ENCODE measurements at regions not wholly inside any gene's neighbourhood (a gene's known extent, or its start where the extent isn't known, plus 50 kb on each side); places are given as distances from the start of the nearest gene placed in this dataset.

DNA sequence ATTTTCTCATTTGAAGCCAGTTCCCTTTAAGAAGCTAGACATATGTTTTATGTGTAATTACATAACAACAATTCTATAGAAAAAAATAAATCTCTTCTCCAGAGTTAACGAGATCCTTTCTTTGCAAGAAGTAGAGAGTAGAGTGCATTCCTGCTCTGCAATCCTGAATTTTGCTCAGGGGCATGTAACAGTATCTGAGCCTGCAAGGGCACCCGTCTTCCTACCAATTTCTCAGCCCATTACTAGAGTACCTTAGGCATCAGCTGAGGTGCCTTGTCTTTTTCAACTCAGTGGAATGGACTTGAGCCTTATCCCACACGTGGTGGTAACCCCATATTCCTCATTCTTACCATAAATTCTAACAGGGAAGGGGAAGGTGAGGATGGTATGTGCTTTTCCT lies 205.9 kb downstream of the IKZF2 start:
- DNase-seq (ENCODE audit: low read depth in 2 of 2): no peak

DNA sequence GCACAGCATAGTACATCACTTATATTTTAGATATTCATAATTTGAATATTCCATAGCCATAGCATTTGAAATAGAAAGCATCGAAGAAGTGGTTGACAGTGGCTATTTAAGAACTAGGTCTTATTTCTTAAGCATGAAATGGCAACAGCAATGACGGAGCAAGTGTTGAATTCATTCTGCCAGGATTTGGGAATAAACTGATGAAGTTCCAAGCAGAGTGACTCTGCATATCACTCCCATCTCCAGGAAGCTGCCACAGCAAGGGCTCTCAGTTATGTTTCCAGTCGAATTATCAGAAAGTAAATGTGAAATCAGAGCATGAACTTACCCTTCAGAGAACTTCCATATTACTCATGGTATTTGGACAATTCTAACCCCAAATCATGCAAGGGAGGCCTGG lies 208.1 kb downstream of the IKZF2 start:
- DNase-seq (ENCODE audit: low read depth in 2 of 2): no peak

DNA sequence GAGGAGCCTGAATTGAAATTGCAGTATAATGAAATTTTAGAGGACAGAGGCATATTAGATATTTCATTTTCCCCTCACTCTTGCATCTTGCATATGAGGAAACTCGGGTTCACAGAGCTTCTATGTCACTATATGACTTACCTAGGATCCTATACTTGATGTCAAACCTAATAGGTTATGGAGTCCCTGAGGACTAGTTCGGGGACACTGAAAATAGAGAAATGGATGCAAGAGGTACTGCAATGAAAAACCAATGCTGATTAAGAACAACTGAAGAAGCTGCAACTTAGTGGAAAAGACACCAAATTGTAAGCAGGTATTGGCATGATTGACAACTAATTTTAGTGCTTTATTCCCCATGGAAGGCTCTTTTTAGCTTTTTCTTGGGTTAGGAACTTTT lies 210.1 kb downstream of the IKZF2 start:
- DNase-seq (ENCODE audit: low read depth in 2 of 2): no peak

DNA sequence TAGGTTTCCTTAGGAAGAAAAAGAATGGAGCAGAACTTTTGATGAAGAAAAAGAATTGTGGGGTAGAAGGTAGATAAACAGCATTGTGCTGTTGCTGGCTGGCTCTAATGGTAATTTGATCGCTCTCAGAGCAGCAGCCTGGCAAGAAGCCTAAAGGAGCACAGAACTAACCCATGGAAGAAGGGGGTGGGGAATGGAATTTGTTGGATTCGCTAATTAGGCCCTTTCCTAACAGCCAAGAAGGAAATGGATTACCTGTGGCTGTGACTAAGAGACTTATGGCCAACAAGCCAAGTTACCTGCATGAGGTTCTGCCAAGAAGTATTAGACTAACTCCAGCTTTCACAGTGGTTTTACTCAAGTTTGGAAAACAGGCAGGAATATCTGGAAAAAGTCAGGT lies 210.6 kb downstream of the IKZF2 start:
- DNase-seq (ENCODE audit: low read depth in 2 of 2): no peak

DNA sequence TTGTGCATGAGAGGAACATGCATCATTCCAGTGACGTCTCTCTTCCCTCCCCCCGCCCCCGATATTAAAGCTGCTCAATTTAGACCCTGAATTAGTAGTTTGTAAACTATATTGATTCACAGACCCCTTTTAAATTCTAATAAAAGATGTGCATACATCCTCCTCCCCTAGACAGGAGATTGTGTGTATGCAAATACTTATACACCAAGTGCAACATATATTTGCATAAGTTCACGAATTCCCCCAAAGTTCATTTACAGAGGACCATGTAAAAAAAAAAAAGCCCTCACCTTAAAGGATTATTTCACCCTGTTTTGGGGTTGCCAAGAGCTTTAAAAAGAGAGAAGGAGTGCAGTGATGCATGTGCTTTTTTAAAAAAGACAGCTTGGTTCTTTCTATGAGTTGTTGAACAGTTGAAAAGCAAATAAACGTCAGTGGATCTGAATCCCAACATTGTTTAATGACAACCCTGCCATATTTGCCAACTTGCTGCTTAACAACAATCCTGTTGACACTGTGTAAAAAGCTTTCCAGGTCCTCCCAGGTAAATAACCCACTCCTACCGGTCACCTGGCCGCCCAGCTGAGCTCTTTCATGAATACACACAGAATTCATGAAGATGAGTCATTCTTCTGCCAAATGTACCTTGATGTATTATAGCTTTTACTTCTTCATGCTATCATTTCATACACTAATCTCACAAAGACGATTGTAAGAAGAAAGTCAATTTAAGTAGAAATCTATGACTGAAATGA lies 211.5 kb downstream of the IKZF2 start:
- no peak for DNase-seq (ENCODE audit: low read depth in 2 of 2)

DNA sequence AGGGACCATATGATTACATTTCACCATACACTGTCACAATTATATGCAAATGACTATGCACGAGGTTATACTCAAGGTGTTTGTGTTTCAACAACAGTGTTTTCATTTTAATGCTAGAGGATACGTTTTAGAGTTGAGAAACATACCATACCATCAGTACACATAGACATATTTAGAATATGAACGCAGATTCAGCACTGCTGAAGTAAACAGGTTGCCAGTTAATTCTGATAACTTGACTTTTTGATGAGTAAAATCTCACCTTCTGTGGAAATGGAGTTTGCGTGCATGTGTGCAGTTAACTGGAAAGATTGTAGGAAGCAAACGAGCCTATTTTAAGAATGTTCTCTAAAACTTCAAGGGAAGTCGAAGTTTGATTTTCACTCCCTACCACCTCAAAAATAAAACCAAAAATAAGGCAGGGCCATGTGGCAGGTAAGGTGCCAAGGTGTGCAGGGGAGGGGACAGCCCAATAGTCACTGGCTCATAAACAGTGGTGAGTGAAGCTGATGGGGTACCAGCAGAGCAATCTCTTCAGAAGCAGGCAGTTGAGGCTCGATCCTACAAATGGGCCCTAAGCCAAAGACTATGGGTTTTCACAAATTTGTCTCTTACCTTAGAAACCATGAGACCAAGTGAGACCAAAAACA lies 213.1 kb downstream of the IKZF2 start:
- no peak for DNase-seq (ENCODE audit: low read depth in 2 of 2)

DNA sequence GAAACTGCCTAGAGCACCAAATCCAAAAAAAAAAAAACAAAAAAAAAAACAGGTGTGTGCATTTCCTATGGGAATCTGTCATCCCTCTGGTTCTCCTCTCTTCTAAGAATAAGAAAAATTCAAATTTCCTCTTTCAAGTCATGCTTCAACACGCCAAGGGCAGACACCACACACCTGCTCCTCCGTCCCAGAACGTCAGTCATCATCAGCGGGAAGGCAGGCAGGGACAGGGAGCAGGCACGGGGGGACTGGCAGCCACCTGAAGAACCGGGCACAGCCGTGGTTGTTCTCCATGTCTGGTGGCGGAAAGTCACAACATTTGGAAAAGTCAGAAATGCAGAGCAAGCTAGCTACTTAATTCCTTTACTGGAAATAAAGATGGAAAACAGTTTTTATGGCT lies 214.8 kb downstream of the IKZF2 start:
- DNase-seq (ENCODE audit: low read depth in 2 of 2): no peak

DNA sequence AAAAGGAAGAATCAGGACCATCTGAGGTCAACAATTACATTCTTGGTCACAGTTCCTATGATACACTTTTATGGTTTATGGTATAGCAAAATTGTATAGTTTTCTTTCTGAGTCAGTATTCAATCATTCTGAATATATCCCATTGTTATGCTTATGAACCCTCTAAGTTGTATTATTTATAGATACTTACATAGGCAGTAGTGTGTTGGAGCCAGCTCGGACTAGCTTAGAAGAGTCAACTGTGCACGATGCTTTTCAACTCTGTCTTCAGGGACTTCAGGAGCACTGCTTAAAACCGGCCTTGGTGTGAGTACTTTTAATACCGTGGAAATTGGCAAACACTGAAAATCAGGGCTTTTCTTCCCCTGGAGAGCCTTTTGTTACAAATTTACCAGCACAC lies 215.7 kb downstream of the IKZF2 start:
- DNase-seq (ENCODE audit: low read depth in 2 of 2): no peak

DNA sequence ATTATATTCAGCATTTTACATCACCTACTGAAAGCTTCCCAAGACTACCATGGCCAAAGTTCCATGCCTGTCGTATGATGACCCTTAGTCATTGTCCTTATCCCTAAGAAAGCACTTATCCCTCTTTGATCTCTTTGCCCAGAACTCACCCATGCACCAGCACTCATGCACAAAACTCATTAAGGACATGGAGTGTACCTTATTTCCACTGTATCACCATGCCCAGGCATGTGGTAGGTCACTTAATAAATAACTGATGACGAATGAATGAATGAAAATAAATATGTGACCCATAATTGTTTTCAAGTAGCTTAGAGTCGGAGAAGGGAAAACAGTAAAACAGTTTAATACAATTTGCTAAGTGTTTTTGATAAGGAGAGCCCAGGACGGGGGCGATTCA lies 220.1 kb downstream of the IKZF2 start:
- no peak for DNase-seq (ENCODE audit: low read depth in 2 of 2)

DNA sequence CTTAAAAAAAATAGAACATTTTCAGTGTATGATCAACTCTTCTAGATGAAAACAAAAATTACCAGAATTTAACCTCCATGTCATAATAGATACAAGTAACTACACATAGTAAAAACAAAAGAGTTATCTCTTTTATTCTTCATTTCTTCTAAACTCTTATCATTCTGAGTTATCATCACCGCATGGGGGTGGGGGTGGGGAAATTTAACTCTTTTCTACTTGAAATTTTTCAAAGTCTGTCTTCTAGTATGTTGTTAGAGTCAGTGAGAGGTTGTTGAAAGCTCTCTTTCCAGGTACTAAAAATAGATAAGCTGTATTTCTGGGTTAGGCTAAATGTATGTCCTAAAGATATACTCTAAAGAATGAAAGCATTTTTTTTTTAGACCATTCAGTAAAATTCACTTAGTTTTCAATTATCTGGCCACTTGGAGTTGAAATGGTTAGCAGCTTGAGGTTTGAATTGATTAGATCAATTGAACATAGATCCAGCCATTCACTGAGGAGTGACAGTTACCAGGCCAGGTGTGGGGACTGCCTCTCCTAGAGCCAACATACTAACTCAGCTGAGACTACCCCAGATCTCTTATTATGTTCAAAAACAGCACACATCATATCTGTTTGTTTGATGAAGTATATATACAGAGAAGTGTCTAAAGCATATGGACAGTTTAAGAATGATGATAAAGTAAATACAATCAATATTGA lies 220.7 kb downstream of the IKZF2 start:
- DNase-seq (ENCODE audit: low read depth in 2 of 2): no peak

DNA sequence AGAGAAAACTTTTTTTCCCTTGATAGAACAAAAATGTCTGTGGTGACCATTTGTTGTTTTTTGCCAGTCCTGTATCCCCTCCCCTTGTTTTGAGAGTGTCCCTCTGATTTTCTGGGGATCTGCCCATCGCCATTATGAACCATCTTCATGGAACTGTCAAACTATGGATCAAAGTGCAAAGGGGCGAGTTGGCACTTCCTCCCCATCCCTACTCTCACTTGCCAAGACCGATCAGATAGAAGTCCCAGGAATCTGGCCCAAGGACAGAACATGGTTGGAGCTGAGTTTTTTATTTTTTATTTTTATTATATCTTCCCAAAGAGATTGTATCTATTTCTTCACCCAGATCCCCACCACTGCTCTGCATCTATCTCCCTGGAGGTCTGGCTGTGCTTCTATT lies 221.4 kb downstream of the IKZF2 start:
- DNase-seq (ENCODE audit: low read depth in 2 of 2): no peak

DNA sequence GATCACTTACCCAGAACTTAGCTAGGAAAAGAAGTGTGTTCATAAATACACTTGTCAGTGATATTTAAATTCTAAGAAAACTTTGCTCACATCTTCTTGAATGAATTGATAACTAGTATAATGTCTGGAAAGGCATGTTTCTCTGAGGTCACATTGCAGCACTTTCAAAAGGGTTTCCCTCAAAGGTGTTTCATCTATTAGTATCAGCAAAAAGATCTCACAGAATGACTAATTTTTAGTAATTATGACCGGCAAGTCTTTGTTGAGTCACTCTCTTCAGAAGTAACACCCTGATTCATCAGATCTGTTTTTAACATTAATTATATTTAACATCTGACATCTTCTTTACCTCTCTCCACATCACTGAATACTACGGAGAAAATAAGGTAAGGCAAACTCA lies 222.3 kb downstream of the IKZF2 start:
- no peak for DNase-seq (ENCODE audit: low read depth in 2 of 2)

DNA sequence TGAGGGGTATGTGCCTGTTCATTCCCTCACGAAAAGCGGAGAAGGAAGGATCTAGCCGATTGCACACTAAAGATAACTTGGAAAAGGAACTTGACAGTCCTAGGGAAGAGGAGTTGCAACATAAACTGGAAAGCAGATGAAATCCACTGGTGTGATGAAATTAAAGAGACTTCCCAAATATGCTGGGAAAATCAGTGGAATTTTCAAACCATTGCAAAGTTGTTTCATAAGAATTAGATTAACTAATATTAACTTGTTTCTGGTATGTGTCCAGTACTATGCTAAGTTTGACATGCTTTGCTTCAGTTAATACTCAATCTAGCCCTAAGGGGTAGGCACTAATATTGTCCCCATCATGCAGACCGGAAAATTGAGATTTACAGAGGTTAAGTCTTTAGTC lies 222.7 kb downstream of the IKZF2 start:
- no peak for DNase-seq (ENCODE audit: low read depth in 2 of 2)

DNA sequence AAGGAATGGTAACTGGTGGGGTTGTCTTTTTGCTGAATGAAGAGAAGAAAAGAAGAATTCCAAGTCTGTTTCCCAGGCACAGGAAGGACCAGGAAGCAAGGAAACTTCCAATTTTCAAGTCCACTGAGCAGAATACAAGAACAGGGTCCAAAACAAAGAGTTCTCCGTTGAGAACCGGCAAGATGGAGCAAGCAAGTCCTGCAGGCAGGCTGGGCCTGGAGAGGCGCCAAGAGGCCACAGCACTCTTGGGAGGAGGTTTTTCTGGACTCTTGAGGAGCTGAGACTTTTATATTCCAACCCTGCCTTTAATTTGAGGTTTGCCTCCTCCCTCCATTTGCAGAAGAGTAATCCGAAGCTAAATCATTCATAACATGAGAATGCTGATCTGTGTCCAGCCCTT lies 224.5 kb downstream of the IKZF2 start:
- no peak for DNase-seq (ENCODE audit: low read depth in 2 of 2)

DNA sequence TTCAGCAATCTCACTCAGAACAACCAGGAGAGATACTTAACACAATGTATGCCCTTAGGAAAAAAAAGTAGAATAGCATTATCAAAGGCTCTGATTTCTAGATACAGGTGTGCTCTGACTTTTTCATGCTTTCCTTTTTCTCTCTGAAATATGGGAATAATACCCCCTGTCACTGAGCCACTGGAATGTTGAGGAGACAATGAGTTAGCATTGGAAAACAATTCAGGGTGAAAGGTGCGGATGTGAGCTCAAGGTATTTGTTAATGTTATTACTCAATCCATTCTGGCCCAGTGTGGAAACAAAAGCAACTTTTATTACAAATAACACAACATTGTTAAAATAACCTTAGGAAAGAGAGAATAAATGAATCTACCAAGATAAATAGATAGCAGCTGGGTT lies 228.0 kb downstream of the IKZF2 start:
- DNase-seq (ENCODE audit: low read depth in 2 of 2): no peak

DNA sequence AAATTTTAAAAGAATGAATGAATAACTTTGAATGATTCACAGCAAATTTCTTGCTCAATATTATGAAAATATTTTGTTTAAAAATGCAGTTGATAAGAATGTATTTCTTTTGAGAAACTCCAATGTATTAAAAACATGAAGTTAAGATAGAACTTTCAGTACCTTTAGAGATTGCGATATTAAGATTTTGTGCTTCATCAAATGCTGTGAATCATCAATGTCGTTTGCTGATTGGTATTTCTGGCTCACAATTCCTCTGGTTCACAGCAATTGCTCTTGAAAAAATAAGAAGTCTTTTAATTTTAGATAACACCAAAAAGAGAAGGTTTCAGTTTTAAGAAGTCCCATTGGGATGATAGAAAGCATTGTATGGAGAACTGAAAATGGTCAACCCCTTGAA lies 228.7 kb downstream of the IKZF2 start:
- DNase-seq (ENCODE audit: low read depth in 2 of 2): no peak

DNA sequence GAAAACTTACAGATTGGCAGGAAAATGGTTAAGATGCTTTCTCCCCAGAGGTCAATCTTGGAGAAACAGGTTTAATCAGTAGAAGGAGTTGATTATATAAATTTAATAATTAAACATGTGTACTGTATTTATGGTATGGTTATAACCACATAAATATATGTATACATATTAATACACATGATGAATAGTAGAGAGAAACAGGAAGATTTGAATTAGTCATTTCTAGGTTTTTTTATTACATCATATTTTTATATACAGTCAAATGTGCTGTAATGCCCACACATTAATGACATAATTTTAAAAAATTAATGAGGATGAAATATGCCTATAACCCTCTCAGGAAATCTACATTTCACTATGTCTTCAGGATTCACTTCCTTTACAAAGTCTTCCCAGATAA lies 229.7 kb downstream of the IKZF2 start:
- no peak for DNase-seq (ENCODE audit: low read depth in 2 of 2)

DNA sequence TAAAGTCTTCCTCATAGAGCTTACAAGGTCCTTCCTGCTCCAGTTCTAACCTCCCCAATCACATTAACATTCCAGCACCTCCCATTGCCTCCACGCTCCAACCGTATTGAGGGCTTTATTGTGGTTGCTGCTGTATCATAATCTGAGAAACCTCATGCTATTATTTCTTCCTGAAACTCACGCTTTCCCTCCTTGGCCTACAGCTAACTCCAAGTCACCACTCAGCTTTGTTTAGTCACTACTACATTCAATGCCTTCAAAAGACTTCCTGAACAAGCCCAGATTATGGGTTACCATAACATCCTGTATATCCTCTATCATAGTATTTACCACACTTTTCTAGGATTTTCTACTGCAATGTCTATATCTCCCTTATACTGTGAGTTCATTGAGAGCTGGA lies 230.4 kb downstream of the IKZF2 start:
- DNase-seq (ENCODE audit: low read depth in 2 of 2): no peak

DNA sequence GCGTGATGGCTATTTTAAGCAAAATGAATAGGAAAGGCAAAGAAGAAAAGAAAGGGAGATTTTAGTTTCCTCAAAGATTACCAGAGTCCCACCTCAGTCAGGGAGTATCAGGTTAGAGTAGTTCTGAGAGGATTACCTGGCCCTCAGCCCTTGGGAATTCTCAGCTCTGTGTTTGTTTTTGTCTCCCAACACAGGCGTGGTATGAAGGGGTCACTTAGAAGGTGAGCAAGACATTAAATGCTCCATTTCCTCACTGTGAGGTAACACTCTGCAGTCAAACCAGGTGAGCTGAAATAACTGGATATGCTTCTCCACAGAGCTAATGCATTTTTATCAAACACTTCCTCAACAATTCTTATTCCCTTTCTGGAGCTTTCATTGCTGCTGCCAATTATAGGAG lies 232.2 kb downstream of the IKZF2 start:
- no peak for DNase-seq (ENCODE audit: low read depth in 2 of 2)

DNA sequence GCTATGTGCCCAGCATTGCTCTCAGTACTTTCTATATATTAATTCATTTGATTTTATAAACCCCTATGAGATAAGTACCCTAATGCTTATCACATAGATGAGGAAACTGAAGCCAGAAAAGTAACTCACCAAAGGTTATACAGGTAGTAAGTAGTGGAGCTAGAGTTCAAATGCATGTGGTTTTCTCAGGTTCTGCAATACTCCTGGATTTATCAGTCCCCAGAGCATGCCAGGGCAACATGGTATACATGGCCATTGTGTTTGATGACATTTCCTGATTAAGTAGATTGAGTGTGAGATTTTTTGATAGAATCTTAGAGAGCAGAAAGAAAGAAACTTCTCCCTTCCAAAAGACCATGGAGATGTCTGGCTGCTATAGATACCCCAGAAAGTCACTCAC lies 233.1 kb downstream of the IKZF2 start:
- no peak for DNase-seq (ENCODE audit: low read depth in 2 of 2)

DNA sequence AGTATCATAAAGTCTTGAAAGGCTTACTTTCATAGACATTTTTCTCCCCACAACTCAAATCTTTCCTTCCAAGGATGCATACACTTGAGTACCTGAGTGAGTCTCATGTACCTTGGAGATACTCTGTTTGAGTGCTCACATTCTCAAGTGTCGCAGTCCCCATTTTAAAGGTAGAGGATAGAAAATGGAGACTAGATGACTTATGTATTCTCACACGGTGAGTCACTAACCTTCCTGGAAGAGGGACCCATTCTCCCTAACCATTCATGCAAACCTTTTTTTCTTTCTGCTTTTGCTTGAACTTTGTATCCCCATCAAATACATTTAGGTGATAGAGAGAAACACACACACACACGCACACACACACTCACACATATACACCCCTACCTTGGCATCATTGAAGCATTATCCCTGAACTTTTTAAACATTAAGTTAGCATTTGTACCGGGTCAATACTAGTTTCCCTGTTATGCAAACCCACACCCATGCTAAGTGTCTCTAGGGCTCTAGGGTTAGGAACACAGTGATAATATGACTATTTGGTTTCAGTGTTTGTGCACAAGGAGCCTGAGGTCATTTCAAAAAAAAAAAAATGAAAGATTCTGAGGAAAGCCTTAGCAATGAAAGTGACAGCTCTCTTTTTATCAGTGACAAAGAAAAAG lies 236.2 kb downstream of the IKZF2 start:
- no peak for DNase-seq (ENCODE audit: low read depth in 2 of 2)

DNA sequence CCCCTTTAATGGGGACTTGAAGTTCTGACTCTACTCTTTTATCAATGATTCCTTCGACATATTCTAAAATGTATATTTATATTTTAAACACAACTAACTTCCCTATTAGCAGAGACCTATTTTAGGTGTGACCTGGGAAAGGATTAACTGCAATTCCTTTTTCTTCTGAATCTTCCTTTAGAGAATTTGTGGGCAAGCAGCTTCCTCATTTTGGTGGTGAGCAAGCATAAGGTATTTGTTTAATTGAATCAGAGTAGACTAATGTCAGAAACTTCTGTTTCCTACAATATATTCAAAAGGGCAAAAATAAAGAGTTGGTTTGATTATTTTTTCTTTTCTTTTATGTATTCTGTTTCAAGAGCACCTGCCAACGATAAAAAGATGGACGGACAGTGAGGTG lies 237.0 kb downstream of the IKZF2 start:
- no peak for DNase-seq (ENCODE audit: low read depth in 2 of 2)
